HEK293 (cell line): ENCODE measurements at regions not wholly inside any gene's neighbourhood (a gene's known extent, or its start where the extent isn't known, plus 50 kb on each side); places are given as distances from the start of the nearest gene placed in this dataset.

Source experiments
- CTCF ChIA-PET: fragments of 350-600 bp; formaldehyde crosslinking; extraction: SDS; loops from one replicate; lab custom pipeline; 2021; ENCODE audit warnings: antibody characterized with exemption; lab: Yijun Ruan, JAX
- POLR2A ChIA-PET: fragments of 300-600 bp; formaldehyde crosslinking; extraction: SDS; loops from one replicate; lab custom pipeline; 2020; ENCODE audit warnings: antibody characterized with exemption, inconsistent platforms; lab: Yijun Ruan, JAX
- H3K27ac ChIP-seq: fragments of 200-500 bp; sonication (Bioruptor generic); 2 replicates; pipeline ENCODE4 v1.5.1; 2014; ENCODE audit warnings: low read depth, low read length, control low read depth, inconsistent platforms; ENCODE audit errors: extremely low read depth
- H3K36me3 ChIP-seq, 2 experiments: fragments of 200-500 bp in 1 of 2; sonication (Bioruptor generic) in 1 of 2; 1 replicate in 1 of 2; 2 replicates in 1 of 2; pipeline ENCODE4 v1.5.1; 2014 to 2017; ENCODE audit warnings: inconsistent platforms in 2 of 2, low read length in 2 of 2; ENCODE audit not compliant: control insufficient read depth in 2 of 2, insufficient read depth in 1 of 2
- H3K4me1 ChIP-seq: fragments of 200-500 bp; sonication (Bioruptor generic); 2 replicates; pipeline ENCODE4 v1.5.1; 2014; ENCODE audit warnings: mild to moderate bottlenecking, low read length, inconsistent platforms; ENCODE audit not compliant: control insufficient read depth, insufficient read depth
- H3K4me3 ChIP-seq: 2 replicates; pipeline ENCODE4 v1.5.1; 2011; ENCODE audit warnings: low read depth, mild to moderate bottlenecking, control low read depth, low read length, moderate library complexity
- H3K9me3 ChIP-seq: fragments of 200-500 bp; sonication (Bioruptor generic); 2 replicates; pipeline ENCODE4 v1.5.1; 2014; ENCODE audit warnings: low read depth, low read length, inconsistent platforms; ENCODE audit not compliant: control insufficient read depth, insufficient read depth
- FEZF1 ChIP-seq: fragments of 450-650 bp; formaldehyde crosslinking; IDR thresholded peaks from 2 replicates; pipeline ENCODE4 v1.5.1; 2016; ENCODE audit warnings: missing biosample characterization, missing genetic modification characterization
- KLF10 ChIP-seq: fragments of 450-650 bp; IDR thresholded peaks from 2 replicates; pipeline ENCODE4 v1.5.1; 2018; ENCODE audit warnings: missing biosample characterization, mild to moderate bottlenecking, missing genetic modification characterization
- KLF17 ChIP-seq: fragments of 450-650 bp; formaldehyde crosslinking; IDR thresholded peaks from 2 replicates; pipeline ENCODE4 v1.5.1; 2016; ENCODE audit warnings: missing biosample characterization, missing genetic modification characterization
- KLF7 ChIP-seq: fragments of 450-650 bp; formaldehyde crosslinking; IDR thresholded peaks from 2 replicates; pipeline ENCODE4 v1.5.1; 2016; ENCODE audit warnings: missing biosample characterization, missing genetic modification characterization, borderline replicate concordance
- PRDM10 ChIP-seq: fragments of 450-650 bp; formaldehyde crosslinking; IDR thresholded peaks from 2 replicates; pipeline ENCODE4 v1.5.1; 2016; ENCODE audit warnings: missing biosample characterization, missing genetic modification characterization
- PRDM6 ChIP-seq: fragments of 450-650 bp; formaldehyde crosslinking; IDR thresholded peaks from 2 replicates; pipeline ENCODE4 v1.5.1; 2017; ENCODE audit warnings: missing biosample characterization, missing genetic modification characterization
- SETDB1 ChIP-seq: IDR thresholded peaks from one replicate; pipeline ENCODE4 v1.6.1; 2017; ENCODE audit warnings: mild to moderate bottlenecking, low read length, moderate library complexity, mixed read lengths; ENCODE audit not compliant: insufficient read length
- SP3 ChIP-seq: fragments of 450-650 bp; formaldehyde crosslinking; IDR thresholded peaks from 2 replicates; pipeline ENCODE4 v1.5.1; 2016; ENCODE audit warnings: missing biosample characterization, missing genetic modification characterization
- TRIM28 ChIP-seq: IDR thresholded peaks from 2 replicates; pipeline ENCODE4 v1.6.1; 2011; ENCODE audit warnings: low read length, control low read depth, borderline replicate concordance
- ZNF146 ChIP-seq: fragments of 450-650 bp; formaldehyde crosslinking; IDR thresholded peaks from 2 replicates; pipeline ENCODE4 v1.5.1; 2016; ENCODE audit warnings: missing biosample characterization, missing genetic modification characterization
- ZNF223 ChIP-seq: fragments of 450-650 bp; formaldehyde crosslinking; IDR thresholded peaks from 2 replicates; pipeline ENCODE4 v1.5.1; 2016; ENCODE audit warnings: missing biosample characterization, missing genetic modification characterization
- ZNF23 ChIP-seq: fragments of 450-650 bp; formaldehyde crosslinking; IDR thresholded peaks from 2 replicates; pipeline ENCODE4 v1.5.1; 2016; ENCODE audit warnings: missing biosample characterization, missing genetic modification characterization, borderline replicate concordance
- ZNF24 ChIP-seq: fragments of 450-650 bp; formaldehyde crosslinking; IDR thresholded peaks from 2 replicates; pipeline ENCODE4 v1.5.1; 2016; ENCODE audit warnings: missing biosample characterization, missing genetic modification characterization
- ZNF266 ChIP-seq: fragments of 450-650 bp; formaldehyde crosslinking; IDR thresholded peaks from 2 replicates; pipeline ENCODE4 v1.5.1; 2016; ENCODE audit warnings: missing biosample characterization, missing genetic modification characterization, low read depth
- ZNF394 ChIP-seq: fragments of 450-650 bp; formaldehyde crosslinking; IDR thresholded peaks from 2 replicates; pipeline ENCODE4 v1.5.1; 2016; ENCODE audit warnings: missing biosample characterization, missing genetic modification characterization, mild to moderate bottlenecking, moderate library complexity, borderline replicate concordance
- ZNF426 ChIP-seq: fragments of 450-650 bp; formaldehyde crosslinking; IDR thresholded peaks from 2 replicates; pipeline ENCODE4 v1.5.1; 2017; ENCODE audit warnings: missing biosample characterization, missing genetic modification characterization, mild to moderate bottlenecking, inconsistent platforms, moderate library complexity
- ZNF48 ChIP-seq: fragments of 450-650 bp; formaldehyde crosslinking; IDR thresholded peaks from 2 replicates; pipeline ENCODE4 v1.5.1; 2016; ENCODE audit warnings: missing biosample characterization, missing genetic modification characterization
- ZNF514 ChIP-seq: fragments of 450-650 bp; formaldehyde crosslinking; IDR thresholded peaks from 2 replicates; pipeline ENCODE4 v1.5.1; 2016; ENCODE audit warnings: missing biosample characterization, missing genetic modification characterization
- ZNF555 ChIP-seq: fragments of 450-650 bp; formaldehyde crosslinking; conservative IDR thresholded peaks from 2 replicates; pipeline ENCODE4 v1.5.1; 2017; ENCODE audit warnings: missing biosample characterization, mild to moderate bottlenecking, missing genetic modification characterization, inconsistent platforms
- ZNF624 ChIP-seq: fragments of 450-650 bp; formaldehyde crosslinking; IDR thresholded peaks from 2 replicates; pipeline ENCODE4 v1.5.1; 2017; ENCODE audit warnings: missing biosample characterization, missing genetic modification characterization
- ZNF629 ChIP-seq: fragments of 450-650 bp; formaldehyde crosslinking; IDR thresholded peaks from 2 replicates; pipeline ENCODE4 v1.5.1; 2017; ENCODE audit warnings: missing biosample characterization, missing genetic modification characterization
- ZNF670 ChIP-seq: fragments of 450-650 bp; formaldehyde crosslinking; IDR thresholded peaks from 2 replicates; pipeline ENCODE4 v1.5.1; 2016; ENCODE audit warnings: missing biosample characterization, missing genetic modification characterization, low read depth
- ZNF843 ChIP-seq: fragments of 450-650 bp; formaldehyde crosslinking; IDR thresholded peaks from 2 replicates; pipeline ENCODE4 v1.5.1; 2016; ENCODE audit warnings: missing biosample characterization, missing genetic modification characterization
- TF ChIP-seq, protein P1 (sequence below): fragments of 450-650 bp; formaldehyde crosslinking; IDR thresholded peaks from 2 replicates; pipeline ENCODE4 v1.5.1; 2017; ENCODE audit warnings: missing biosample characterization, missing genetic modification characterization
- TF ChIP-seq, protein P2 (sequence below): fragments of 450-650 bp; formaldehyde crosslinking; IDR thresholded peaks from 2 replicates; pipeline ENCODE4 v1.5.1; 2016; ENCODE audit warnings: missing biosample characterization, missing genetic modification characterization

DNA sequence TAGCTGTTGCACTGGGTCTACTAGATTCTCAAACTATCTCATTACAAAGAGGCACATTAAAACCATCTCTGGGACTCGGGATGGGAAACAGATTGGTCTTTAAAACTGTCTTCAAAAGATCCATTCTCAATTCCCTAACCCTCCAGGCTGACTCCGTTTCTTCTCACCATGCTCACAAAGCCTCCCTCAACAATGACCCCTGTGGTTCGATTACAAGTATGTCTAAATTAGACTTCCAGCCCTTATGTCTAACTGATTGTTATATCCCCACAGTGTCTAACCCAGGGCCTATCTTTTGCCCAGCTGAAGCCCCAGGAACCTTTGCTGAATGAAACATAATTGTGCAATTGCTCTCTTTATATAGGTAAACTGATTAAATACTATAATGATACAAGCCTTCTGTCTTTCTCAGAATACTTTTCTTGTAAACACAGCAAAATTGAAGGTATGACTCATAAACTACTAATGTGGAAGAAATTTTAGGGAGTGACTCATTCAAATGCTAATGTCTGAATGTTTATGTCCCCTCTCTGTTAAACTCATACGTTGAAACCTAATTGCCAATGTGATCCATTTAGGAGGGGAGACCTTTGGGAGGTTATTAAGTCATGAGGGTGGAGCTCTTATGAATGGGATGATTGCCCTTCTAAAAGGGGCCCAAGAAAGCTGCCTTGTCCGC is 65.6 kb upstream of the DAB1 start (continued):
- TF ChIP-seq PRDM6 (tag by site-specific recombination), result peak; percentile 75
- peak; percentile 73 for TF ChIP-seq ZNF24 (tag by site-specific recombination)
- TF ChIP-seq TRIM28, result peak; percentile 23; the same call in 1 of the 2 replicates
- TF ChIP-seq ZNF629, result peak; percentile 80
- TF ChIP-seq KLF10 (tag by site-specific recombination), result 0 out of 2 replicates have a peak, but pooled peaks have one; percentile 49
- TF ChIP-seq FEZF1 (tag by site-specific recombination), result no peak
- 0 out of 2 replicates have a peak, but pooled peaks have one; percentile 13 for TF ChIP-seq SP3 (tag by site-specific recombination)
- TF ChIP-seq KLF7 (tag by site-specific recombination), result no peak
- 0 out of 2 replicates have a peak, but pooled peaks have one; percentile 38 for TF ChIP-seq KLF17 (tag by site-specific recombination)
- TF ChIP-seq ZNF843, result peak; percentile 6; the same call in 1 of the 2 replicates
- peak; percentile 24; the same call in 1 of the 2 replicates for TF ChIP-seq PRDM10 (tag by site-specific recombination)
- TF ChIP-seq ZNF394 (tag by site-specific recombination), result no peak
- TF ChIP-seq ZNF48 (tag by site-specific recombination), result no peak
- peak; percentile 25 for TF ChIP-seq SETDB1
- TF ChIP-seq, protein P1, sequence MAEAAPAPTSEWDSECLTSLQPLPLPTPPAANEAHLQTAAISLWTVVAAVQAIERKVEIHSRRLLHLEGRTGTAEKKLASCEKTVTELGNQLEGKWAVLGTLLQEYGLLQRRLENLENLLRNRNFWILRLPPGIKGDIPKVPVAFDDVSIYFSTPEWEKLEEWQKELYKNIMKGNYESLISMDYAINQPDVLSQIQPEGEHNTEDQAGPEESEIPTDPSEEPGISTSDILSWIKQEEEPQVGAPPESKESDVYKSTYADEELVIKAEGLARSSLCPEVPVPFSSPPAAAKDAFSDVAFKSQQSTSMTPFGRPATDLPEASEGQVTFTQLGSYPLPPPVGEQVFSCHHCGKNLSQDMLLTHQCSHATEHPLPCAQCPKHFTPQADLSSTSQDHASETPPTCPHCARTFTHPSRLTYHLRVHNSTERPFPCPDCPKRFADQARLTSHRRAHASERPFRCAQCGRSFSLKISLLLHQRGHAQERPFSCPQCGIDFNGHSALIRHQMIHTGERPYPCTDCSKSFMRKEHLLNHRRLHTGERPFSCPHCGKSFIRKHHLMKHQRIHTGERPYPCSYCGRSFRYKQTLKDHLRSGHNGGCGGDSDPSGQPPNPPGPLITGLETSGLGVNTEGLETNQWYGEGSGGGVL (tag by site-specific recombination), result peak; percentile 54
- no peak for TF ChIP-seq ZNF624 (tag by site-specific recombination)

DNA sequence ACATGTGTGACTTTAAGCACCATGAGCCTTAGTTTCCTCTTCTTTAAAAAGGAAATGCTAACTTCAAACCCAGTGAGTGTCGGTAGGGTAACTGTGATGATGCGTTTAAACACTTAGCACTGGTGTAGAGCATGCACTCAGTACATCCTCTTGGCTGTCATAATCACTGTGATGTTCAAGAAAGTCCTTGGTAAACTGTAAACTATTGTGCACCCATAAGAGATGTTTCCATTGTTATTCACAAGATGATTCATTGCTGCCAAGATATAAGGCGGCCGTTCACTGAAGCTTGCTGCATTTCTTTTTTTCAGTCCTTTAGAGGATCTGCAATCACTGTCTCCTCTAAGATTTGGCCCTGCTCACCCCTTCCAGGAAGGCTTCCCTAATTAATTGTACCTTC is 61.8 kb upstream of the DAB1 start:
- H3K4me1 ChIP-seq, result peaks cover 4% of the 10 kb centered on the region; the same call in 1 of the 2 replicates
- H3K9me3 ChIP-seq, result no peaks in the 10 kb centered on the region
- POLR2A ChIA-PET, result no interaction called here
- no peak overlapping the region for H3K4me3 ChIP-seq
- CTCF ChIA-PET, result no interaction called here
- H3K27ac ChIP-seq, result no peak overlapping the region
- no peaks in the 10 kb centered on the region for H3K36me3 ChIP-seq
- no peak for TF ChIP-seq ZNF266 (tag by site-specific recombination)
- no peak for TF ChIP-seq ZNF514 (tag by site-specific recombination)
- TF ChIP-seq ZNF146, result no peak
- TF ChIP-seq ZNF555 (tag by site-specific recombination), result no peak
- no peak for TF ChIP-seq ZNF670 (tag by site-specific recombination)
- TF ChIP-seq ZNF223 (tag by site-specific recombination), result no peak
- TF ChIP-seq ZNF426 (tag by site-specific recombination), result no peak
- TF ChIP-seq, protein P2, sequence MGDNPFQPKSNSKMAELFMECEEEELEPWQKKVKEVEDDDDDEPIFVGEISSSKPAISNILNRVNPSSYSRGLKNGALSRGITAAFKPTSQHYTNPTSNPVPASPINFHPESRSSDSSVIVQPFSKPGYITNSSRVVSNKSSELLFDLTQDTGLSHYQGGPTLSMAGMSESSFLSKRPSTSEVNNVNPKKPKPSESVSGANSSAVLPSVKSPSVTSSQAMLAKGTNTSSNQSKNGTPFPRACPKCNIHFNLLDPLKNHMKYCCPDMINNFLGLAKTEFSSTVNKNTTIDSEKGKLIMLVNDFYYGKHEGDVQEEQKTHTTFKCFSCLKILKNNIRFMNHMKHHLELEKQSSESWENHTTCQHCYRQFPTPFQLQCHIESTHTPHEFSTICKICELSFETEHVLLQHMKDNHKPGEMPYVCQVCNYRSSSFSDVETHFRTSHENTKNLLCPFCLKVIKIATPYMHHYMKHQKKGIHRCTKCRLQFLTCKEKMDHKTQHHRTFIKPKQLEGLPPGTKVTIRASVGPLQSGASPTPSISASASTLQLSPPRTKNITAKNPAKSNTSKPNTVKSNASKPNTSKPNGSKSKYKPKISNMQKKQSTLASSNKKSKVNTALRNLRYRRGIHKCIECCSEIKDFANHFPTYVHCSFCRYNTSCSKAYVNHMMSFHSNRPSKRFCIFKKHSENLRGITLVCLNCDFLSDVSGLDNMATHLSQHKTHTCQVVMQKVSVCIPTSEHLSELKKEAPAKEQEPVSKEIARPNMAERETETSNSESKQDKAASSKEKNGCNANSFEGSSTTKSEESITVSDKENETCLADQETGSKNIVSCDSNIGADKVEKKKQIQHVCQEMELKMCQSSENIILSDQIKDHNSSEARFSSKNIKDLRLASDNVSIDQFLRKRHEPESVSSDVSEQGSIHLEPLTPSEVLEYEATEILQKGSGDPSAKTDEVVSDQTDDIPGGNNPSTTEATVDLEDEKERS (tag by site-specific recombination), result no peak
- TF ChIP-seq ZNF23 (tag by site-specific recombination), result no peak
